Thyroid gland (tissue), 4 donors: ENCODE measurements at regions not wholly inside any gene's neighbourhood (a gene's known extent, or its start where the extent isn't known, plus 50 kb on each side); places are given as distances from the start of the nearest gene placed in this dataset.

Source experiments
- POLR2A ChIP-seq, 2 donors: fragments of 450-650 bp; IDR thresholded peaks; one replicate each; pipeline ENCODE4 v1.6.1; 2017; ENCODE audit warnings: antibody characterized with exemption in 2 of 2, mild to moderate bottlenecking in 2 of 2, moderate library complexity in 1 of 2
- TF ChIP-seq, protein P1 (sequence below), 6 experiments: fragments of 200-600 bp in 3 of 6; fragments of 450-650 bp in 3 of 6; sonication (generic) in 3 of 6; IDR thresholded peaks; one replicate each; pipeline ENCODE4 v1.5.1; 2016 to 2019; ENCODE audit warnings: antibody characterized with exemption in 6 of 6, mild to moderate bottlenecking in 2 of 6, inconsistent platforms in 1 of 6, moderate library complexity in 1 of 6

DNA sequence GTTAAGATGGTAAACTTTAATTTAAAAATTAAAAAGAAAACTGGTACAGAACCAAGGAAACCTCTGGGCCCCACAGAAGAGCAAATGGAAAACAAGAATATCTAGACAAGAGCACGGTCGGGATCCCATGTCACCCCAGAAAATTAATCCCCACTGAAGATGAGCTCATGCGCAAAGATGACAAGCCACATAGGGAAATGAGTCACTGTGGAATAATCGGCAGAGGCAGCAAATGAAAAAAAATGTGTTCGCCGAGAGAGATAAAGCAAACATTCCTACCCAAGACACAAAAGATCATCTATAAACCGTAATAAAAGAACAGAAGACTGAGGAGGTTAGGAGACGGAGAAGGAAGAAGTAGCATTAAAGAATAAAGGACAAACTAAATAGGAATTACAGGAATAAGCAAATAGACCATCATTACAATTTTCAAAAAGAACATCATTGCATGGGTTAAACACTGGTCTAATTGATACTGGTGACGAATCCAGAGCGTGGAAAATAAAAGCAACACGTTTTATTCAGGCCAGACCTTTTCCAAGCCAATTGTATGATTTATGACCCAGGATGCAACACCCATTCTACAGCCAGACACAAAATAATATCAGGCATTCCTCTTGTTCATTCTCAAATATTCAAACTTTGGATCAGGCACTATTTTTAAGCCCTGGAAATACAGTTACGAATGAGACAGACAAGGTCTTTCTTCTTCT is 138.0 kb upstream of the ARID1B start:
- TF ChIP-seq, protein P1, sequence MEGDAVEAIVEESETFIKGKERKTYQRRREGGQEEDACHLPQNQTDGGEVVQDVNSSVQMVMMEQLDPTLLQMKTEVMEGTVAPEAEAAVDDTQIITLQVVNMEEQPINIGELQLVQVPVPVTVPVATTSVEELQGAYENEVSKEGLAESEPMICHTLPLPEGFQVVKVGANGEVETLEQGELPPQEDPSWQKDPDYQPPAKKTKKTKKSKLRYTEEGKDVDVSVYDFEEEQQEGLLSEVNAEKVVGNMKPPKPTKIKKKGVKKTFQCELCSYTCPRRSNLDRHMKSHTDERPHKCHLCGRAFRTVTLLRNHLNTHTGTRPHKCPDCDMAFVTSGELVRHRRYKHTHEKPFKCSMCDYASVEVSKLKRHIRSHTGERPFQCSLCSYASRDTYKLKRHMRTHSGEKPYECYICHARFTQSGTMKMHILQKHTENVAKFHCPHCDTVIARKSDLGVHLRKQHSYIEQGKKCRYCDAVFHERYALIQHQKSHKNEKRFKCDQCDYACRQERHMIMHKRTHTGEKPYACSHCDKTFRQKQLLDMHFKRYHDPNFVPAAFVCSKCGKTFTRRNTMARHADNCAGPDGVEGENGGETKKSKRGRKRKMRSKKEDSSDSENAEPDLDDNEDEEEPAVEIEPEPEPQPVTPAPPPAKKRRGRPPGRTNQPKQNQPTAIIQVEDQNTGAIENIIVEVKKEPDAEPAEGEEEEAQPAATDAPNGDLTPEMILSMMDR (IDR thresholded peaks at IDR 0.05): no peak
- TF ChIP-seq POLR2A (IDR thresholded peaks at IDR 0.05): no peak
